ENCODE measurements at regions not wholly inside any gene's neighbourhood (a gene's known extent, or its start where the extent isn't known, plus 50 kb on each side); places are given as distances from the start of the nearest gene placed in this dataset.
A peak's percentile ranks its signal among the peaks of the same experiment; 100 is the strongest.

DNA sequence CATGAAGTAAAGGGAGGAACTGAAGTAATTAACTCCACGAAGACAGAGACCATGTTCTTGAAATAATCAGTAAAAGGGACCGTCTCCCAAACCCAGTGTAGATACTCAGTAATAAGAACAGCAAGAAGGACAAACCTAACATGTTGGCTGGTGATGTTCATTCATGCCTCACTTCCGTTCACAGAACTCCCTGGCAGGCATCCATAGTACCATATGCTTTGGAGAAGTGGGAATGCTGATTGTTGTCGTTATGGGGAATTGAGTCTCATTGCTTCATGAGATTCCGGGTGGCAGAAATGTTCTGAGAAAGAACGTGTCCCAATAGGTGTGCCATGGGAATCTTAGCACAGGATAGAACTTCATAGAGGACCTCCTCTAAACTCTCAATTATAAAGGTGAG lies 452.3 kb downstream of the ZSWIM6 start:
- peak in 1 of 2 donors; percentile 2 for DNase-seq (ENCODE audit: low read depth in 2 of 2)

DNA sequence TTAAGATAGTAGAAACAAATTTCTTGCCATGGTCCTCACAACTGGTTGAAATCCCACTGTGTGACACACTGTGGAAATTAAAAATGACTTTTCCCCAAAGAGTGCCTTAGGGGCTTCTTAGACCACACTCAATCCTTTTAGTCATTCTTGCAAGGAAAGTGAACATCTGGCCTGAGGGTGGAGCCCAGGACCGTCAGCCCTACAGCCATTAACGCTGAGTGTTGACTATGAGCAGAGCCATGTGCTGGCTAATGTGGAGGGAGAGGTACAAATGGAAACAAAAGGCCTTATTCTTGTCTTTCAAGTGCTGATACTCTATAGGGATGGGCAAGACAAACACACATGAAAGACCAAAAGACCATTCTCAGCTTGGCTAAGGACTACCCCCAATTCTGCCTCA lies 456.5 kb downstream of the ZSWIM6 start:
- DNase-seq (ENCODE audit: low read depth in 2 of 2), result no peak

DNA sequence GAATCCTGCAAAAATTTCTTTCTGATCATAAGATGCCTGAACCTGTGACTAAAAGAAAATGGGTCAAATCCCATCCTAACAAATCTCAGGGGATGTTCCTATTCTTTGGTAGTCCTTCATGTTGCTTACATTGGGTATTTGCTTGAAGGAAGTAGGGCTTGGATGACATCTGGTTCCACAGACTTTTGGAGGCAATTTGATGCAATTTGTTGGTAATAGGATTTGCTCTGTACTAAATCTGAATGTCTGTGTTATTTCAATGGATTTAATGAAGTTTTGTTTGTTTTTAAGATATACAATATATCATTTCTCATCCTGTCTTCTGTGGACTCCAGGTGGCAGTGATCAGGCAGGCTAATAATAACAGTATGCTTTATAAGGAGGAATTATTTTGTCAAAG lies 457.9 kb downstream of the ZSWIM6 start:
- no peak for DNase-seq (ENCODE audit: low read depth in 2 of 2)

DNA sequence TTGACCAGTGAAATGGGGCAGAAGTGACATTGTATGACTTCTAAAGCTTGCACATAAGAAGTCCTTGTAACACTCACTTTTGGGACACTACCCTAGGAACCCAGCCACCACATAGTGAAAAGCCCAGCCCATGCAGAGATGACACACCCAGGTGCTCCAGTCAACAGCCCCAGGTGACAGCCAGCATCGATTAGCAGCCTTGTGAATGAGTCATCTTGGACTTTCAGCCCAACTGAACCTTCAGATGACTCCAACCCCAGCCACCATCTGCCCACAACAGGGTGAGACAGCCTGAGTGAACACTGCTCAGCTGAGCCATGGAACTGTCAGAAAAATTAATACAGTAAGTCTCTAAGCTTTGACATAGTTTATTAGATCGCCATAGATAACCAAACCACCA lies 458.6 kb downstream of the ZSWIM6 start:
- no peak for DNase-seq (ENCODE audit: low read depth in 2 of 2)

DNA sequence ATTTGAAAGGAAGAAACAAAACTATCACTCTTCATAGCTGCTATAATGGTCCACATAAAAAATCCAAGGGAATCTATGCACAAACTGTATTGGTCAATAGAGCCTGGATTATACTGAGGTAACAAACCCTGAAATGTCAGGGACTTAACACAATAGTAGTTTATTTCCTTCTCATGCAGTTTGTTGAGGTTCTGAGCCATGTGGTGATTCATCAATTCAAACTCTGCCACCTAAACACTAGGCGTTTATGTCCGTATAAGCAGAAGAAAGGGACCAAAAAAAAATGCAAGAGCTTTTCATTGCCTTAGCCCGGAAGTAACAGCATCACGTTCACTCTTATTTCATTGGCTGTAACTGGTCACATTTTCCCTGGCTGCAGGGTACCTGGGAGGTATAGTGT lies 464.7 kb downstream of the ZSWIM6 start:
- no peak for DNase-seq (ENCODE audit: low read depth in 2 of 2)

DNA sequence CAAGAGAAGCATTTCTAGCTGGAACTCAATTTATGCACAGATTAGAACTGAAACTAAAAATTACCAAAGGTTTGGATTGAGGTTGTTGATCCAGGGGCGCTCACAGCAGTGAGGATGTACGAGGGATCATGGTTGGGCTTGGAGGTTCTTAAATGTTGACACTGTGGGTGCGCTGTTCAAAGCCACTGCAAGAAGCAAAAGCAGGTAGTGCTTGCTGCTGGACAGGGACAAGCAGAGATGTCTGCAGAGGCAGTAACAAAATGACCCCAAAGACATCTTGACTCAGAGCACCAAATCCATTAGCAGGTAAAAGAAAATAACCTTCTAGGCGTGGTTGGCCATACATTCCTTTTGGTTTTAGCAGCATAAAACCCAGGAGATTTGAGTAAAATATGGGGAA lies 468.4 kb downstream of the ZSWIM6 start:
- no peak for DNase-seq (ENCODE audit: low read depth in 2 of 2)

DNA sequence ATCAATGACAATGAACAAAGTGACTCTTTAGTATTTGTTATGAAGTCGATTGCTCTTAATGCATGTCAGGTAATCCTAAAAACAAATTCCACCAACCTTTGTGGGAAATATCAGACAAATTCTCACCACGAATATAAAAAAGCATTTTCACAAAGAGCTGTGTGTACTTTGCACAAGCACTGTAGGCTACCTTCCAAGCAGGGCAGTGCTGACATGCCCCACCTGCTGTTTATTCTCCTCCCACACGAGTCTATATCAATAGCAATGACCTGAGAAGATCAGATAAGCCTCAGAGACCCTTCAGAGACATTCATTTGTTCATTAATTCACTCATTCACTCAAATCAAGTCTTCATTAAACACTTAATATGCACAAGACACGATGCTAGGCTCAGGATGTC lies 469.1 kb downstream of the ZSWIM6 start:
- DNase-seq (ENCODE audit: low read depth in 2 of 2), result no peak

DNA sequence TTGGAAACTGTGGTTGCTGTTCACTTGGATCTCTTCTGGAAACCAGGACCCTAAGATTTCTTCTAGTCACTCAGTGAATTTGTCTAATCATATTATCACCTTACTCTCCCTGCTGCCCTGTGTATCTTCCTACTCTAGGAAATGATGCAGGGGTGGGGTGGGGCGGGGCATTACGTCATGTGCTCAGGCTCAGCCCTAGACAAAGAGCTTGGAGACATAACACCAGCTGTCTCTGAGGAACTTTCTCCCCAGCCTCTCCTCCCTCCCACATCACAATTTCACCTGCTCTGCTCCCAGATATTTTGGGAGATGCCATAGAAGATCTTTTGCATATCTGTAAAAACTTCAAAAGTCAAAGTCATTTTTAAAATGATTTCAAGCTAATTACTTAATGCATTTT lies 470.4 kb downstream of the ZSWIM6 start:
- no peak for DNase-seq (ENCODE audit: low read depth in 2 of 2)

DNA sequence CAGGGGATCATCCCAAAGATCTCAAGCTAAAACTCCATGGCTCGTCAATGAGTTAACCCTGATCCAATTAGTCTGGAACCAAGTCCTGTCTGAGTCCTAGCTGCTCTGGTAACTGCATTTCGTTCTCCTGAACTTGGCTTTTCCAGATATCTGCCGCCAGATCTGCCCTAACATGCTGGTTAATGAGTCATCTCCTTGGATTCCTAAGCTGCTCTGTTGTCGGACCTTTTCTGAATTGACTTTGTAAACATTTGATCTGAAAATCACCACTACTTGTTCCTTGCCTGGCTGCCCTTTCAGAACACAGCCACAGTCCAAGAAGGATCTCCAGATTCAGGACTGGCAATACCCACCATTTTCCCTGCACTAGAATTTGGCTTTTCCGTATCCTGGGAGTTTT lies 473.0 kb downstream of the ZSWIM6 start:
- peak in 1 of 2 donors; percentile 61 for DNase-seq (ENCODE audit: low read depth in 2 of 2)

DNA sequence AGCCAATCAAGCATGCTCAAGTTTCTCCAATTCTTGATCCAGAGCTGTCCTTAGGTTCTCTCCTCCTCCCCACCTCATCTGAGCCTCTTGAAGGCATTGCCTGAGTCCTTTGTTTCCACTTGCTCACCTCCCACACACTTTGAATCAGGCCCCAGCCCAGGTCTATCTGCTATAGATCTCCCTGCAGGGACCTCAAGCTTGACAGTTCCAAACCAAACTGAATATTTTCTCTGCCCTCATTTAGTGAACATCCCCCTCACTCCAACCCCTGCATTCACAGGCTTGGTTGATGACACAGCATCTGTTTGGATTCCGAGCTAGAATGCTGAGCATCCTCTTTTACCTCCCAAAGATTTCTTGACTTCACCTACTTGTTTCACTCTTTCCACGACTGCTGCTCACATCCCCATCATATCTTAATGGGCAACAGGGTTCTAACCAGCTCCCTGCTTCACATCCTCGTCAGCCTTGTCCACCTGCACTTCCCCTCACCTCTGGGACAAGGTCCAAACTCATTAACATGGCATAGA lies 474.5 kb downstream of the ZSWIM6 start:
- no peak for DNase-seq (ENCODE audit: low read depth in 2 of 2)

DNA sequence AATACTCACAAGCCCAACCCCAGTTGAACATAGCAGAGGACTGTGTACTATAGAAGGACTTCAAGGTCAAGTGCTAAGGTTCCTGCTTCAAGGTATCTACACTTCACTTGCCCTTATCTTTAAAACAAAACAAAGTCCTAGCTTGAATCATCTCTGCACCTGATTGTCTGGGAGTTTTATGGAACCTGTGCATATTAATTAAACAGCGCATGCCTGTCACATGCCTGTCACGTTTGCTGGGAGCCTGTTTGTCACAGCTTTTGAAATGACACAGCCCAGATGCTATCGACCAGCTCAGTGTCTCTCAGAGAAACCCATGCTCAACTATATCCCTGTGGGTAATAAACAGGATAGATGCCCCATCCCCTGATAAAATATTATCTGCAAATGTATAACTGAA lies 476.0 kb downstream of the ZSWIM6 start:
- DNase-seq (ENCODE audit: low read depth in 2 of 2), result no peak

DNA sequence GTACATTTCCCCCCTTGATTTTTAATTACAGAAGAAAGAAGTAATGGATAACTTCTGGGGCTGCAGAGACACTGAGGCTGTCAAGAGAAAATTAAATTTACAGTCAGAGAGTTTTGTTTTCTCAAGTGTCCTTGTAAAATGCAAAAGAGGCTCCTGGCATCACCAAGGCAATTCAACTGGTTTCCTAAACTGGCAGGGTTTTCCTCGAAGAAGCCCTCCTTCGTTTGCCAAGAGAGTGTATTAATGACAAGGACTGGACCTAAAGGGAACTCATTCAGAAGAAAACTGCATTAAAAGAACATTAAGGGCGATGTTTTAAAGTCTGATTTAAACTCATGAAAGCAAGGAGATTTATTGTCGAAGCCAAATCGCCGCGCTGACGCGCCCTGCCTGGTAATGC lies 476.9 kb downstream of the ZSWIM6 start:
- DNase-seq (ENCODE audit: low read depth in 2 of 2), result no peak

DNA sequence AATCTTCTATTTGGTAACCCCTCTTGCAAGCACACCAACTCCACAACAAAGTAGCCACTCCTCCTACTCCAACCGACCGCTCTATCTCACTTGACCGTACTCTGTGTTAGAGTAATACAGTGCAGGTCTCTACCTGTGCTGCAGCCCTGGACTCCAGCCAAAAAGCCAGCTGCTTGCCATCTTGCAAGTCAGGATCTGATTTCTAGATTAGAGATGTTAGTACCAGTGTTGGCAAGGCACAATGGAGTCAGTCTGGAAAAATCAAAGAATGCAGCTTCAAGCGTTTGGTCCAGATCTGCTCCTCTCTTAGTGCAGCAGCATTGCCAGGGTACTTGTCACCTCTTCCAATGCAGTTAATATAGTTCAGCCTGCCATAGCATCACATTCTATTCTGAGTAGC lies 477.6 kb downstream of the ZSWIM6 start:
- no peak for DNase-seq (ENCODE audit: low read depth in 2 of 2)

DNA sequence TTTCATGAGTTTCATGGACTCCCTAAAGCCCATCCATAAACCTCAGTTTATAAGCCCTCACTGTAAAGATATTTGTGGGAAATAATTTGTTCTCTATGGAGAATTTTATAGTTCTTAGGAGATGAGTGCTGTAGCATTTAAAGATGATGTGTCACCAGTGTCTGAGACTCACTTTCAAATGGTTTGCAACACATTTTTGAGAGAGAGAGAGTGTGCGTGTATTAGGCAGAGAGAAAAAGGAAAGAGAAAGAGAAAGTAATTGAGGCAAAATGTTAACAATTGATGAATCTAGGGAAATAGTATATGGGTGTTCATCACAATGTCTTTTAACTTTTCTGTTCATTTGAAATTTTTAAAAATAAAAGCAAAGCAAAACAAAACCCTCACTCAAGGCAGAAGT lies 479.0 kb downstream of the ZSWIM6 start:
- no peak for DNase-seq (ENCODE audit: low read depth in 2 of 2)

DNA sequence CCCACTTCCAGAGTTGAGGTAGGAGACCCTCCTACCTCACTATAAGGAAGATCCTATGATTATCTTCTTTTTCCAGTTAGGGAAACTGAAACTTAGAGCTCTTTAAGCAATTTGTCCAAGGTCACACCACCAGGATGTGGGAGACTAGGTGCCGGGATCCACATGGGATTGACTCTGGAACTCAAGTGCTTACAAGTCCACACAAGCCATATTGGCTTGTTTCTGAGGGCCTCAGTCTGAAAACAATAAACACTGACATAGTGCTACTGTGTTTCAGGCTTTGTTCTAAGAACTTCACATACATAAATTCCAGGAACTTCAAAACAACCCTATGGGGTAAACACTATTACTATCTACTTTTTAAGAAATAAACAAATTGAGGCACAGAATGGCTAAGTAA lies 481.3 kb downstream of the ZSWIM6 start:
- no peak for DNase-seq (ENCODE audit: low read depth in 2 of 2)

DNA sequence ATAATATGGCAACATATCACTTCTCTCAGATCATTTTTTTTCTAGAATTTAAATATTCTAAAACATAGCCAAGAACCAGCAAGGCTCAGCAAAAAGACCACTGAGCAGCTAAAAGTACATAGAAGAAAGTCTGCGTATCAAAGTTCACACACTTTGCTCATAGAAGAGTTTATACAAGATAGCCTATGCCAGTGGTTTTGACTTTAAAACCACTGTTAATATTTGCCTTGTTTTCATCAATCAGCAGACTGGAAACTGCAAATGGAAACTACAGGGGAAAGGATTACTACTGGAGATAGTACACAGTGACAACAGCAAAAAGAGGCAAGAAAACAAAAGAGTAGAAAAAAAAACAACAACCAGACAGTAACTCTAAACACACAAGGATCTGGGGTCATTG lies 483.3 kb downstream of the ZSWIM6 start:
- DNase-seq (ENCODE audit: low read depth in 2 of 2), result no peak

DNA sequence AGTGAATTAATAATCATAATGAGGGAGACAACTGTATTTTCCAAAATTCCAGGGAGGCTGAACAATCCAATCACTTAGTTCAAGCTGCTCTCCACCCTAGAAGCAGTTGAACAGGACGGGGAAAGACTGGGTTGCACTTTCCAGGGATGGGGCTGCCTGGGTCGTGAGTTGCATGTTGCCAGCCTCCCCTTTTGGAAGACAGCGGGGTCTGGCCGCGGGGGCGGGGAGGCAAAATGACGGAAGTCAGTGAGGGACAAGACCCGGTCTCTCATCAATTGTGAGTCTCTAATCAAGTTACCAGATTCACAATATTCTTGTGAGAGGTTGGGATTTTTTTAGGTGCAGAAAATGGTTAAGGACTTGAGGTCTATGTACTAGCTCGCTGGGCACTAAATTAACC lies 484.1 kb downstream of the ZSWIM6 start:
- DNase-seq (ENCODE audit: low read depth in 2 of 2), result no peak

DNA sequence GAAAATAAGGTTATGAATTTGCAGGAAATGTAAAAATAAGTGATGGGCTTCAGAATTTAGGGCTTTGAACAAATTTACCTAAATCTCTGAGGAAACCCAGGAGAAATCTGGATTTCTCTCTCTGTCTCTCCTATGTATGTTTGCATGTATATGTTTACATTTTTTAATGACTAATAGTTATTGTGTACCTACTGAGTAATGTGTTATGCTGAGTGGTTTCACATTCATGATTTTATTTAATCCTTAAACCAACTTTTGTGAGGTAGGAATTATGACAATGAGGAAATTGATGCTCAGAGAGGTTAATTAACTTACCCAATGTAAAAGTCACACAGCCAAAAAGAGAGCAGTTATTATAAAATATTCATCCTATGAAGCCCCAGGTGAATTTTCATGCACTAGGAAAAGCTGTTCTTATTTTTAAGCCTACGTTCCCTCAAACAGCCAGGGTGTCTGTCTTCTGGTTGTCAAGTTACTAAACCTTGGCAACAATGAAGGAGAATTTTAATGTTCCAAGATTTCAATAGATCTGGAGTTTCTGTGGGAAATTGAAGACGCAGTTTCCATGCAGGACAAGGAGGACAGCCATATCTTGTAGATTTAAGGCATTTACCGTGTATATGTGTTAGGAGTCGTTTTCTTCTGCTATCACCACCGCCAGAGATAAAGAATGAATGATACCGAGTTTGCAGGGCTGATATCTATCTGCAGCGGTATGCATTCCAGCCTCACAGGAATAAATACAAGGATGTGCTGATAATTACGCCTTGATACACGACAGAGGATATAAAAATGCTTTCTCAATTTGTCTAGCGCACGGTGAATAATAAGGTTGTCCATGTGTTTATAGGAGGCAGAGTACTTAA lies 484.8 kb downstream of the ZSWIM6 start:
- no peak for DNase-seq (ENCODE audit: low read depth in 2 of 2)

DNA sequence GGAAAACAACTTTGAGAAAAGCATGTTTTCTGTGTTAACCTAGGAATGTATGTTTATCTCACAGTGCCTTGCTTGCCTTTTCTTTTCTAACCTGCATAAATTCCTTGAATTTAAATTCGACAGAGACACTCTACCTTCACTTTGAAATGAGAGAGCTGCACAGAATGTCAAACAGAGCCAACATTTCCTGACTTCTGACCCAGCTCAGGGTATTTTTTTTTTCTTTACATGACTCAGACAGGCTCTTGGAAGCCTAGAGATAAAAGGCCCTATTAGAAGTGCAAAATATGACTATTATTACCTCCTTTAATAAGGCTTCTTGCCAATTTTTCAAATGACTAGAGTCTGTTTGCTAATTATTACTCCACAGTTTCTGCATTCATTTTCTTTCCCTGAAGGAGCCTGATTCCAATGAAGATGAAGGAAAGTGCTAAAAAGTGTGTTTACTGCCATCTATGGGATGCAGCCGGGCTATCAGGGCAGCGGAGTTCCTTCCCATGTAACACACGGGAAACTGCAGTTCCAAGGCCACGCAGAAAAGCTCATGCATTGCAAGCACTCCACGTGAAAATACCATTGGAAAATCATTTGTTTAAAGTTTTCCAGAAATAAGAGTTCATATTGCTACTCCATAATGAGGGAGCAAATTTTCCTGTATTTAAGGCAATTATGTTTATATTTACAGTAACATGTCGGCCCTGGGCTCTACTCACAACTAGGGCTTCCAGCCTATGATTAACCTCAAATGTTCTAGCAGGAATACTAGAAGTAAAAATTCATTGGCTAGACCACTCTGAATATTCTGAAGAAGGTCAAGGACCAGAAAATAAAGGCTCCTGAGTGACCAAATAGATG lies 485.6 kb downstream of the ZSWIM6 start:
- peak; percentile 40 to 51 for DNase-seq (ENCODE audit: low read depth in 2 of 2)

DNA sequence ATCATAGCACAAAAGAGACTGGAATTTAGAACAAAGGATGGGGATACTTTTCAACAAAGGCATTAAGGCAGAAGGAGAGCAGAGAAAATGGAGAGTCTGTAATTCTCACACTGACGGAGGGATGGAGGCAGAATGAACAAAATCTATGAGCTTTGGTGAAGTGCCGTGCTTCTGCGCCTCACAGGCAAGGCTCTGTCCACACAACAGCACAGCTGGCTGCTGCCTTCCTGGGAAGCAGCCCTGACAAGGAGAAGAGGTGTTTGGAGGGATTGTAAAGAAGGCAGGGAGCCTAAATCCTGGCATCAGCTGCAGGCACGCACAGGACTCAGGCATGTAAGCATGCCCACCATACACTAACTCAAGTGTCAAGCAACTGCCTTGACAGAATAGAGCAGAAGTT lies 485.2 kb upstream of the KIF2A start:
- DNase-seq (ENCODE audit: low read depth in 2 of 2), result no peak

DNA sequence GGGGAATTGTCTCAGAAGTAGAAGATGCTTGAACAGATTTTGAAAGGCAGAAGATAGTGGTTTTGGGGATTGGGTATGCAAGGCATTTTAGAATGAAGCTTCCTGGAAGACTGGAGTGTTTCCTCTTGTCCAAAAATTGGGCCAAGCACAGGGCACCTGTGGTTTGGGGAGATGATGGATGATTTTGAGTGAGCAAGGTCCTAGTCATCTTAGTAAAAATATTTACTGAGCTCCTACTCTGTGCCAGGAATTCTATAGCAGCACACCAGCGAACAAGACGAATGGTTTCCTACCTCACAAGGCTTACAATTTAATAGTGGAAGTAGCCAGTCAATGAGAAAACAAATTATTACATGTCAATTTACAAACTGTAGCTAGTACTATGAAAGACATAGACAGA lies 484.4 kb upstream of the KIF2A start:
- DNase-seq (ENCODE audit: low read depth in 2 of 2), result no peak

DNA sequence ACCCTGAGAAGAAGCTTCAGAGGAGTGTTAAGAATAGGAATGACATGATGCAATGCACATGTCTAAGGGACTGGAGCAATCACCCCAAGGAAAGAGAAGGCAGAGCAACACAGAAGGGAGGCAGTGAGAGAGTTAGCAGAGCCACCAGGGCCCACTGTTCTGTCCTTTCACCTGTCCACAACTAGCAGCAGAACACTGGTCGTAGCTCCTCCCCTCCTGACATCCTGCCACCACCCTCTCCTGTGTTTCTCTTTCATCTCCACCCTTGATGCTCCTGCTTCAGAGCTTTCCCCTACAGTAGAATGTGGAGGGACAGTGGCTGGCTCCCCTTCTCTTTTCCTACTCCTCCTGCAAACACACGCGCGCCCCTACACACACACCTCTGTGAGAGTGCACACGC lies 483.4 kb upstream of the KIF2A start:
- no peak for DNase-seq (ENCODE audit: low read depth in 2 of 2)

DNA sequence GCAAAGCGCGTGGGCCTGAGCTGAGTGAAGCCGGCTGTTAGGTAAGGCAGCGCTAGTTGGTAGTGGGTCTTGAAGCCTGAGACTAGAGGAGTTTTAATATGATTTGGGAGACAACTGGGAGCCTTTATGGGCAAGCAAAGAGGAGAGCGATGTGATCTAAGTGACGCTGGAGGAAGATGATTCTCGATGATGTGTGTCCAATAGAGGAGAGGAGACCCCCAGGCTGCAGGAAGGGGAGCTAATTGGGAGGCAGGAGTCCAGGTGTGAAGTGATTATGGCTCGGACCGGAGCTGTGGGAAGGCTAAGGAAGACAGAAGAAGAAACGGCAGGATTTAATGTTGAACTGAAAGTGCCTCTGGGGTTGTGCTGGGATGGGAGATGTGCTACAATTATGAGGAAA lies 482.9 kb upstream of the KIF2A start:
- DNase-seq (ENCODE audit: low read depth in 2 of 2), result no peak
